ENCODE measurements at regions not wholly inside any gene's neighbourhood (a gene's known extent, or its start where the extent isn't known, plus 50 kb on each side); places are given as distances from the start of the nearest gene placed in this dataset.

DNA sequence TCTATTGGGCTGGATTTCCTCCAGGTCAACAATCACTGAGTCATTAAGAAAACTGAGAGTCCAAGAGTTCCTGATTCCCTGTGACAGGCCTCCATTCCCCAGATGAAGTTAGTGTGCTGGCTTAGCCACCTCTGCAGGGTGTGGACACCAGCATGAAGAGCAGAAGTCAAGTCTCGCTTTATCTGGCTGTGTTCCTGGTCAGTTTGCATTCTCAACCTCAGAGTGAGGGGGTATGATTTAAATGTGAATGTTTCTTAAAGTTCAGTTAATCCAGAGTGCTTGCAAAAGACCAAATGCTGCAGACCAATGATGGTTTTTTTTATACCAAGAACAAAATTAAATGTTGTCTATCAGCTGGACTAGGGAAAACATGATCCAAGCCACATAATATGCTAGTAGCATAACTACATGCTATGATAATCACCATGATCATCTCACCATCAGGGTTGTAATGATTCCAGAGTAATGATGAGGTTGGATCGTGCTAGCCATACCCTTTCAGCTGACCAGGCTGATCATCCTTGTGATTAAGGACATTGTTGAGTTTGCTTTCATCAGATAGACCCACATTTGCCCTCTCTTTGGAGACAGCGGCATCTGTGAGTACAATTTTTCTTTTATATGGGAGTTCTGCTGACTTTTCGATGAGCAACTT lies 145.8 kb upstream of the ARHGAP20 start:
- Histone ChIP-seq H3K4me1 (ENCODE audit: control insufficient read depth in 1 of 2, insufficient read depth in 2 of 2, low read length in 2 of 2) (no peaks in the 10 kb centered on the region), H3K9ac (ENCODE audit: low read length) (no peak overlapping the region), H3K27ac (ENCODE audit: low read depth, low read length) (no peak overlapping the region), H4K20me1 (ENCODE audit: insufficient read depth) (no peaks in the 10 kb centered on the region), H3K4me3 (replicated peaks in 1 of 2; ENCODE audit: low read depth in 1 of 2, low read length in 2 of 2) (no peak overlapping the region), H3K27me3 (ENCODE audit: insufficient read depth, low read length) (peaks cover 12% of the 10 kb centered on the region; the same call in 1 of the 2 replicates), H3K79me2 (ENCODE audit: insufficient read depth, low read length) (no peaks in the 10 kb centered on the region), H3K4me2 (ENCODE audit: low read length) (no peak overlapping the region), H3K36me3 (ENCODE audit: control insufficient read depth in 1 of 2, insufficient read depth in 2 of 2, low read length in 2 of 2) (no peaks in the 10 kb centered on the region), H3K9me2 (ENCODE audit: insufficient read depth) (no peaks in the 10 kb centered on the region), H2AFZ (ENCODE audit: low read depth, low read length, poor library complexity, severe bottlenecking) (no peak overlapping the region), H3K9me3 (ENCODE audit: control insufficient read depth in 1 of 2, insufficient read depth in 1 of 2, low read depth in 1 of 2, low read length in 2 of 2) (no peaks in the 10 kb centered on the region)
- DNase-seq (ENCODE audit: low read depth, low spot score) (no peak), ATAC-seq (no peak)
- BruUV-seq (replicated peaks): no TSS peak
- TF ChIP-seq JUND (IDR thresholded peaks at IDR 0.05): no peak
- no peak for TF ChIP-seq POLR2A (IDR thresholded peaks at IDR 0.05; ENCODE audit: borderline replicate concordance, extremely low read depth, insufficient read depth, insufficient read length)
- RAD21 ChIA-PET (ENCODE audit: low non-redundant PET in 1 of 2, low total read pairs in 2 of 2, uncharacterized antibody in 2 of 2, unreplicated experiment in 2 of 2): no interaction called here
- POLR2A ChIA-PET: no interaction called here
- intact Hi-C loops (cut with micrococcal nuclease): no loop called here
- CTCF ChIA-PET: no interaction called here

DNA sequence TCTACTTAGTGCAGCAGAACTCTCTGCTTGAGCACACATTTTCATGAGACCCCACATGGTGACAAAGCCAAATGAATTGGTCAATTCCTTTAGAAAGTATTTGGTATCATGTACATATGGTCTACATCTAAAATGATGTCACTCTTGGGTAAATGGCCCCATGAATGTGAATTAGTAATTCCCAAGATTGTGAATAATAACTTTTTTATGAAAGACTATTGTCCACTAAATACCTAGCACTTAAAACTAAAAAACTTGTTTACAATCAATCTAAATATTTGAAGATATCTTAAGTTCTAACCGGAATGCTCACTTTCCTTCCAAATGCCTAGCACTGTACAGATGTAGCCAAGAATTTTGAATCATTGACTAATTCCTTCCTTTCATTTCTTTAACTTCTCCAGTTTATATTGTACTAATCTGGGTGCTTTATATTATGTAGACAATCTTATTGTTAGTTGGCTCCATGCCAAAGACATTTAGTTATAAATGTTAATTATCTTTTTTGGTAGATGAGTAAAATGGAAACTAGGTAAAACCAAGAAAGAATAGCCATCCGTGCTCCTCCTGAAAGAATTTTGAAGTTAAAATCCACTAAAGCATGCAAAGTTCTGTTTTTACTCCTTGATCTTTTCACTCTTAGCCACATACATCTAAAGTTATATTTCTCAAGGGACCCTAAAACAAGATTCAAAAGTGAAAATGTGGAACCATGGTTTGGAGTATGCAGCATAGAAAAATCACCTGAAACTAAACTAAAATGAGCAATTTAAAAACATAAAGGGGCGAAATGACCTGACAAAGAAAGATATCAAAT lies 145.0 kb upstream of the ARHGAP20 start:
- Histone ChIP-seq H4K20me1 (ENCODE audit: insufficient read depth) (no peaks in the 10 kb centered on the region), H3K27ac (ENCODE audit: low read depth, low read length) (no peak overlapping the region), H2AFZ (ENCODE audit: low read depth, low read length, poor library complexity, severe bottlenecking) (no peak overlapping the region), H3K9me2 (ENCODE audit: insufficient read depth) (no peaks in the 10 kb centered on the region), H3K9ac (ENCODE audit: low read length) (no peak overlapping the region), H3K79me2 (ENCODE audit: insufficient read depth, low read length) (no peaks in the 10 kb centered on the region), H3K4me2 (ENCODE audit: low read length) (no peak overlapping the region), H3K36me3 (ENCODE audit: control insufficient read depth in 1 of 2, insufficient read depth in 2 of 2, low read length in 2 of 2) (no peaks in the 10 kb centered on the region), H3K4me3 (replicated peaks in 1 of 2; ENCODE audit: low read depth in 1 of 2, low read length in 2 of 2) (no peak overlapping the region), H3K9me3 (ENCODE audit: control insufficient read depth in 1 of 2, insufficient read depth in 1 of 2, low read depth in 1 of 2, low read length in 2 of 2) (no peaks in the 10 kb centered on the region), H3K27me3 (ENCODE audit: insufficient read depth, low read length) (peaks cover 12% of the 10 kb centered on the region; the same call in 1 of the 2 replicates), H3K4me1 (ENCODE audit: control insufficient read depth in 1 of 2, insufficient read depth in 2 of 2, low read length in 2 of 2) (no peaks in the 10 kb centered on the region)
- intact Hi-C loops (cut with micrococcal nuclease): no loop called here
- ATAC-seq: no peak
- no peak for DNase-seq (ENCODE audit: low read depth, low spot score)
- RAD21 ChIA-PET (ENCODE audit: low non-redundant PET in 1 of 2, low total read pairs in 2 of 2, uncharacterized antibody in 2 of 2, unreplicated experiment in 2 of 2): no interaction called here
- BruUV-seq (replicated peaks): no TSS peak
- CTCF ChIA-PET: no interaction called here
- POLR2A ChIA-PET: no interaction called here
- TF ChIP-seq POLR2A (IDR thresholded peaks at IDR 0.05; ENCODE audit: borderline replicate concordance, extremely low read depth, insufficient read depth, insufficient read length): no peak
- no peak for TF ChIP-seq CBX3 (IDR thresholded peaks at IDR 0.05; ENCODE audit: low read depth)
- TF ChIP-seq CEBPB (IDR thresholded peaks at IDR 0.05; ENCODE audit: low read depth): no peak
- TF ChIP-seq SIN3A (IDR thresholded peaks at IDR 0.05; ENCODE audit: low read depth): no peak
- no peak for TF ChIP-seq YY1 (IDR thresholded peaks at IDR 0.05; ENCODE audit: extremely low read depth, insufficient replicate concordance, low read depth, low read length)
- TF ChIP-seq SRF (IDR thresholded peaks at IDR 0.05; ENCODE audit: low read depth): no peak
- TF ChIP-seq, protein P1, sequence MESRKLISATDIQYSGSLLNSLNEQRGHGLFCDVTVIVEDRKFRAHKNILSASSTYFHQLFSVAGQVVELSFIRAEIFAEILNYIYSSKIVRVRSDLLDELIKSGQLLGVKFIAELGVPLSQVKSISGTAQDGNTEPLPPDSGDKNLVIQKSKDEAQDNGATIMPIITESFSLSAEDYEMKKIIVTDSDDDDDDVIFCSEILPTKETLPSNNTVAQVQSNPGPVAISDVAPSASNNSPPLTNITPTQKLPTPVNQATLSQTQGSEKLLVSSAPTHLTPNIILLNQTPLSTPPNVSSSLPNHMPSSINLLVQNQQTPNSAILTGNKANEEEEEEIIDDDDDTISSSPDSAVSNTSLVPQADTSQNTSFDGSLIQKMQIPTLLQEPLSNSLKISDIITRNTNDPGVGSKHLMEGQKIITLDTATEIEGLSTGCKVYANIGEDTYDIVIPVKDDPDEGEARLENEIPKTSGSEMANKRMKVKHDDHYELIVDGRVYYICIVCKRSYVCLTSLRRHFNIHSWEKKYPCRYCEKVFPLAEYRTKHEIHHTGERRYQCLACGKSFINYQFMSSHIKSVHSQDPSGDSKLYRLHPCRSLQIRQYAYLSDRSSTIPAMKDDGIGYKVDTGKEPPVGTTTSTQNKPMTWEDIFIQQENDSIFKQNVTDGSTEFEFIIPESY (IDR thresholded peaks at IDR 0.05; ENCODE audit: extremely low read depth, insufficient replicate concordance, low read length): no peak
- TF ChIP-seq EZH2phosphoT487 (IDR thresholded peaks at IDR 0.05; ENCODE audit: borderline replicate concordance): no peak
- TF ChIP-seq EZH2 (IDR thresholded peaks at IDR 0.05): no peak
- TF ChIP-seq EGR1 (IDR thresholded peaks at IDR 0.05; ENCODE audit: low read depth): no peak
- no peak for TF ChIP-seq TCF7L2 (IDR thresholded peaks at IDR 0.05; ENCODE audit: borderline replicate concordance, extremely low read depth, insufficient read depth, insufficient read length)
- no peak for TF ChIP-seq ZNF274 (IDR thresholded peaks at IDR 0.05; ENCODE audit: low read depth, low read length)
- TF ChIP-seq, protein P2, sequence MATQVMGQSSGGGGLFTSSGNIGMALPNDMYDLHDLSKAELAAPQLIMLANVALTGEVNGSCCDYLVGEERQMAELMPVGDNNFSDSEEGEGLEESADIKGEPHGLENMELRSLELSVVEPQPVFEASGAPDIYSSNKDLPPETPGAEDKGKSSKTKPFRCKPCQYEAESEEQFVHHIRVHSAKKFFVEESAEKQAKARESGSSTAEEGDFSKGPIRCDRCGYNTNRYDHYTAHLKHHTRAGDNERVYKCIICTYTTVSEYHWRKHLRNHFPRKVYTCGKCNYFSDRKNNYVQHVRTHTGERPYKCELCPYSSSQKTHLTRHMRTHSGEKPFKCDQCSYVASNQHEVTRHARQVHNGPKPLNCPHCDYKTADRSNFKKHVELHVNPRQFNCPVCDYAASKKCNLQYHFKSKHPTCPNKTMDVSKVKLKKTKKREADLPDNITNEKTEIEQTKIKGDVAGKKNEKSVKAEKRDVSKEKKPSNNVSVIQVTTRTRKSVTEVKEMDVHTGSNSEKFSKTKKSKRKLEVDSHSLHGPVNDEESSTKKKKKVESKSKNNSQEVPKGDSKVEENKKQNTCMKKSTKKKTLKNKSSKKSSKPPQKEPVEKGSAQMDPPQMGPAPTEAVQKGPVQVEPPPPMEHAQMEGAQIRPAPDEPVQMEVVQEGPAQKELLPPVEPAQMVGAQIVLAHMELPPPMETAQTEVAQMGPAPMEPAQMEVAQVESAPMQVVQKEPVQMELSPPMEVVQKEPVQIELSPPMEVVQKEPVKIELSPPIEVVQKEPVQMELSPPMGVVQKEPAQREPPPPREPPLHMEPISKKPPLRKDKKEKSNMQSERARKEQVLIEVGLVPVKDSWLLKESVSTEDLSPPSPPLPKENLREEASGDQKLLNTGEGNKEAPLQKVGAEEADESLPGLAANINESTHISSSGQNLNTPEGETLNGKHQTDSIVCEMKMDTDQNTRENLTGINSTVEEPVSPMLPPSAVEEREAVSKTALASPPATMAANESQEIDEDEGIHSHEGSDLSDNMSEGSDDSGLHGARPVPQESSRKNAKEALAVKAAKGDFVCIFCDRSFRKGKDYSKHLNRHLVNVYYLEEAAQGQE (IDR thresholded peaks at IDR 0.05; ENCODE audit: low read depth): no peak
